PC-9 (cell line): ENCODE measurements at regions not wholly inside any gene's neighbourhood (a gene's known extent, or its start where the extent isn't known, plus 50 kb on each side); places are given as distances from the start of the nearest gene placed in this dataset.

Experiments
- BruUV-seq: library from RNA; stranded (reverse); fragments of 400-500 nt; replicated peaks from 2 replicates; lab custom pipeline; 2021; lab: Mats Ljungman, UMichigan
- CTCF ChIA-PET: fragments of 300-600 bp; sonication (Branson Sonifier 250); formaldehyde crosslinking; loops from one replicate; lab custom pipeline; 2022; ENCODE audit warnings: antibody characterized with exemption; lab: Charles Lee
- POLR2A ChIA-PET: fragments of 300-600 bp; sonication (Branson Sonifier 250); formaldehyde crosslinking; loops from one replicate; lab custom pipeline; 2022; ENCODE audit warnings: antibody characterized with exemption; ENCODE audit not compliant: unreplicated experiment; lab: Charles Lee
- DNase-seq, 2 experiments: peaks; one replicate each; pipeline versions ENCODE4 v3.0.0 to v3.0.0-alpha.2; 2015 to 2022; ENCODE audit warnings: mixed read lengths in 1 of 2
- H2AFZ ChIP-seq: fragments of 200-600 bp; sonication (generic); 2 replicates; pipeline ENCODE4 v1.8.1; 2017; ENCODE audit warnings: antibody characterized with exemption
- H3F3A ChIP-seq: fragments of 200-600 bp; sonication (generic); 2 replicates; pipeline ENCODE4 v1.8.1; 2017; ENCODE audit warnings: antibody characterized with exemption, mild to moderate bottlenecking, low read depth; ENCODE audit not compliant: insufficient read depth
- H3K27ac ChIP-seq: fragments of 200-600 bp; sonication (generic); 2 replicates; pipeline ENCODE4 v1.6.1; 2016; ENCODE audit warnings: mixed run types
- H3K27me3 ChIP-seq: fragments of 200-600 bp; sonication (generic); 2 replicates; pipeline ENCODE4 v1.6.1; 2016; ENCODE audit warnings: low read depth, mixed run types; ENCODE audit not compliant: insufficient read depth
- H3K36me3 ChIP-seq: fragments of 200-600 bp; sonication (generic); 2 replicates; pipeline ENCODE4 v1.6.1; 2016; ENCODE audit warnings: low read depth, mixed run types
- H3K4me1 ChIP-seq: fragments of 200-600 bp; sonication (generic); replicated peaks from 2 replicates; pipeline ENCODE4 v1.6.1; 2016; ENCODE audit warnings: mixed run types; ENCODE audit not compliant: insufficient read depth
- H3K4me2 ChIP-seq: fragments of 200-600 bp; sonication (generic); 2 replicates; pipeline ENCODE4 v1.6.1; 2017; ENCODE audit warnings: mixed run types
- H3K4me3 ChIP-seq: fragments of 200-600 bp; sonication (generic); 2 replicates; pipeline ENCODE4 v1.6.1; 2016; ENCODE audit warnings: mixed run types
- H3K79me2 ChIP-seq: fragments of 200-600 bp; sonication (generic); 2 replicates; pipeline ENCODE4 v1.6.1; 2017; ENCODE audit warnings: low read depth, mixed run types
- H3K9me2 ChIP-seq: fragments of 200-600 bp; sonication (generic); 2 replicates; pipeline ENCODE4 v1.8.1; 2017; ENCODE audit warnings: mild to moderate bottlenecking; ENCODE audit not compliant: insufficient read depth
- H3K9me3 ChIP-seq: fragments of 200-600 bp; sonication (generic); 2 replicates; pipeline ENCODE4 v1.8.1; 2016; ENCODE audit warnings: low read depth; ENCODE audit not compliant: insufficient read depth
- H4K20me1 ChIP-seq: fragments of 200-600 bp; sonication (generic); 2 replicates; pipeline ENCODE4 v1.8.1; 2017; ENCODE audit not compliant: insufficient read depth
- EZH2 ChIP-seq: fragments of 200-600 bp; sonication (generic); IDR thresholded peaks from 2 replicates; pipeline ENCODE4 v1.8.0; 2017; ENCODE audit warnings: antibody characterized with exemption, low read depth
- intact Hi-C: fragments of 100-400 bp; cut with micrococcal nuclease; formaldehyde crosslinking; loops from one replicate; pipeline ENCODE4 v1.10.0; 2022; ENCODE audit not compliant: unreplicated experiment
- TF ChIP-seq, protein P1 (sequence below): fragments of 200-600 bp; sonication (generic); conservative IDR thresholded peaks from 2 replicates; pipeline ENCODE4 v1.6.1; 2017; ENCODE audit warnings: mixed run types, antibody characterized with exemption, mild to moderate bottlenecking, moderate library complexity

DNA sequence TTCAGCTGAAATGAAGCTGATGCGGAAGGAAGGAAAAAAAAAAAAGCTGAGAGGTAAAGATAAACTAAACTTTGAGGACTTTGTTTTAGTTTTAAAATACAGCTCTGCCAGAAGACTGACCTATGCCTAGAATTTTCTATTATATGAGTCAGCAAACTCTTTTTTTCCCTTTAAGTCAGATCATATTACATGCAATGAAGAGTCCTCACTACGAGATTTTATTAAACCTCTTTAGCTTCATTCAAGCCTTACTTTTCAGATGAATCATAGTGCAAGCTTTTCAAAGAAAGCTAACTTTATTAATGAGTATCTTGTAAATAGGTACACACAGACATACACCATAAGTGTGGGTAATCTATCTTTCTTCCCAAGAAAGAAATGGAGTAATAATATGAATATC lies 57.8 kb upstream of the FSCB start:
- Histone ChIP-seq H3K27me3 (no peaks in the 10 kb centered on the region), H3K79me2 (no peaks in the 10 kb centered on the region), H2AFZ (no peak overlapping the region), H3K9me3 (no peaks in the 10 kb centered on the region), H3K4me3 (no peak overlapping the region), H3F3A (no peaks in the 10 kb centered on the region), H3K9me2 (no peaks in the 10 kb centered on the region; the same call in 1 of the 2 replicates), H3K36me3 (no peaks in the 10 kb centered on the region), H3K4me1 (no peaks in the 10 kb centered on the region), H3K27ac (no peak overlapping the region), H3K4me2 (no peak overlapping the region), H4K20me1 (no peaks in the 10 kb centered on the region)
- no TSS peak for BruUV-seq
- ChIA-PET CTCF (no interaction called here), POLR2A (no interaction called here)
- TF ChIP-seq EZH2 = no peak
- TF ChIP-seq, protein P1, sequence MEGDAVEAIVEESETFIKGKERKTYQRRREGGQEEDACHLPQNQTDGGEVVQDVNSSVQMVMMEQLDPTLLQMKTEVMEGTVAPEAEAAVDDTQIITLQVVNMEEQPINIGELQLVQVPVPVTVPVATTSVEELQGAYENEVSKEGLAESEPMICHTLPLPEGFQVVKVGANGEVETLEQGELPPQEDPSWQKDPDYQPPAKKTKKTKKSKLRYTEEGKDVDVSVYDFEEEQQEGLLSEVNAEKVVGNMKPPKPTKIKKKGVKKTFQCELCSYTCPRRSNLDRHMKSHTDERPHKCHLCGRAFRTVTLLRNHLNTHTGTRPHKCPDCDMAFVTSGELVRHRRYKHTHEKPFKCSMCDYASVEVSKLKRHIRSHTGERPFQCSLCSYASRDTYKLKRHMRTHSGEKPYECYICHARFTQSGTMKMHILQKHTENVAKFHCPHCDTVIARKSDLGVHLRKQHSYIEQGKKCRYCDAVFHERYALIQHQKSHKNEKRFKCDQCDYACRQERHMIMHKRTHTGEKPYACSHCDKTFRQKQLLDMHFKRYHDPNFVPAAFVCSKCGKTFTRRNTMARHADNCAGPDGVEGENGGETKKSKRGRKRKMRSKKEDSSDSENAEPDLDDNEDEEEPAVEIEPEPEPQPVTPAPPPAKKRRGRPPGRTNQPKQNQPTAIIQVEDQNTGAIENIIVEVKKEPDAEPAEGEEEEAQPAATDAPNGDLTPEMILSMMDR = no peak
- DNase-seq = no peak
- intact Hi-C loops = no loop called here
